MM.1S (cell line): ENCODE measurements at regions not wholly inside any gene's neighbourhood (a gene's known extent, or its start where the extent isn't known, plus 50 kb on each side); places are given as distances from the start of the nearest gene placed in this dataset.

Experiments used
- EZH2 ChIP-seq: fragments of 300-600 bp; sonication (generic); optimal IDR thresholded peaks from 2 replicates; pipeline ENCODE3; 2017; ENCODE audit warnings: low read depth, mild to moderate bottlenecking, antibody characterized with exemption, low read length, mixed read lengths
- EZH2phosphoT487 ChIP-seq: fragments of 300-600 bp; sonication (generic); IDR thresholded peaks from 2 replicates; pipeline ENCODE4 v1.6.1; 2018; ENCODE audit warnings: antibody characterized with exemption, low read length
- TF ChIP-seq, protein P1 (sequence below): fragments of 300-600 bp; sonication (generic); IDR thresholded peaks from 2 replicates; pipeline ENCODE4 v1.5.1; 2016; ENCODE audit warnings: antibody characterized with exemption, low read length, mixed read lengths

DNA sequence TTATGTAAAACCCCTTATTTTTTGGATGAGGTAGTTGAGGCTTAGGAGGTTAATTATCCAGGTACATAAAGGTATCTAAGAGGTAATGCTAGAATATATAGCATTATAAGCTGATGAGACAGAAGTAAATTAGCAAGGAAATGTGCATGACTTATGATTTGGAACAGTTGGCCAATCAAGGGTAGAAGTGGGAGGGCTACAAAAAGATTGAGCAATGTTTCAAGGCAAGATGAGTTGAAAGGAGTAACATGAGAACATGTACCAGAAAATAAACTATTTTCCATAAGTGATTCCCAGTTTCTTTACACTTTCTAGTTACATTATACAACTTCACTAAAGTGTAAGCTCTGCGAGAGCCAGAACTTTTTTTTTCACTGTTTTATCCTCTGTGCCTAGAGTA, 290.9 kb downstream of the LRIG3 start:
- TF ChIP-seq, protein P1, sequence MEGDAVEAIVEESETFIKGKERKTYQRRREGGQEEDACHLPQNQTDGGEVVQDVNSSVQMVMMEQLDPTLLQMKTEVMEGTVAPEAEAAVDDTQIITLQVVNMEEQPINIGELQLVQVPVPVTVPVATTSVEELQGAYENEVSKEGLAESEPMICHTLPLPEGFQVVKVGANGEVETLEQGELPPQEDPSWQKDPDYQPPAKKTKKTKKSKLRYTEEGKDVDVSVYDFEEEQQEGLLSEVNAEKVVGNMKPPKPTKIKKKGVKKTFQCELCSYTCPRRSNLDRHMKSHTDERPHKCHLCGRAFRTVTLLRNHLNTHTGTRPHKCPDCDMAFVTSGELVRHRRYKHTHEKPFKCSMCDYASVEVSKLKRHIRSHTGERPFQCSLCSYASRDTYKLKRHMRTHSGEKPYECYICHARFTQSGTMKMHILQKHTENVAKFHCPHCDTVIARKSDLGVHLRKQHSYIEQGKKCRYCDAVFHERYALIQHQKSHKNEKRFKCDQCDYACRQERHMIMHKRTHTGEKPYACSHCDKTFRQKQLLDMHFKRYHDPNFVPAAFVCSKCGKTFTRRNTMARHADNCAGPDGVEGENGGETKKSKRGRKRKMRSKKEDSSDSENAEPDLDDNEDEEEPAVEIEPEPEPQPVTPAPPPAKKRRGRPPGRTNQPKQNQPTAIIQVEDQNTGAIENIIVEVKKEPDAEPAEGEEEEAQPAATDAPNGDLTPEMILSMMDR: no peak
- TF ChIP-seq EZH2phosphoT487 (no peak), EZH2 (no peak)
